Astrocyte of the spinal cord (primary cell): ENCODE measurements at regions not wholly inside any gene's neighbourhood (a gene's known extent, or its start where the extent isn't known, plus 50 kb on each side); places are given as distances from the start of the nearest gene placed in this dataset.

Source experiments
- DNase-seq: peaks from one replicate; pipeline ENCODE4 v3.0.0; 2011; ENCODE audit warnings: low read depth, low spot score
- H3K4me3 ChIP-seq: 2 replicates; pipeline ENCODE4 v1.5.1; 2011; ENCODE audit warnings: low read depth, mild to moderate bottlenecking, low read length, moderate library complexity
- CTCF ChIP-seq: IDR thresholded peaks from 2 replicates; pipeline ENCODE4 v1.5.1; 2012; ENCODE audit warnings: low read depth, mild to moderate bottlenecking, low read length, inconsistent platforms
- in situ Hi-C: cut with HindIII; loops from 2 replicates; pipeline ENCODE4 v1.10.0; 2017; ENCODE audit warnings: low sequenced_read_pairs

GRCh38 chr15:31579976-31580375 is 253.3 kb downstream of the KLF13 start:
- DNase-seq, result no peak
- in situ Hi-C loops, result no loop called here
- TF ChIP-seq CTCF, result no peak
- H3K4me3 ChIP-seq, result no peak overlapping the region

- no peak for DNase-seq
- no peak for TF ChIP-seq CTCF
- no peak overlapping the region for H3K4me3 ChIP-seq
- in situ Hi-C loops, result no loop called here
Observed at GRCh38 chr15:31584195-31584594, 257.6 kb downstream of the KLF13 start.

GRCh38 chr15:31585240-31585639 is 258.6 kb downstream of the KLF13 start:
- no peak for DNase-seq
- no peak for TF ChIP-seq CTCF
- in situ Hi-C loops, result no loop called here
- no peak overlapping the region for H3K4me3 ChIP-seq

GRCh38 chr15:31586841-31587240 is 260.2 kb downstream of the KLF13 start:
- in situ Hi-C loops, result no loop called here
- no peak for TF ChIP-seq CTCF
- DNase-seq, result no peak
- no peak overlapping the region for H3K4me3 ChIP-seq

GRCh38 chr15:31587583-31587982 is 260.9 kb downstream of the KLF13 start:
- in situ Hi-C loops, result no loop called here
- H3K4me3 ChIP-seq, result no peak overlapping the region
- TF ChIP-seq CTCF, result no peak
- no peak for DNase-seq

GRCh38 chr15:31590609-31591008 is 264.0 kb downstream of the KLF13 start:
- in situ Hi-C loops, result no loop called here
- no peak overlapping the region for H3K4me3 ChIP-seq
- TF ChIP-seq CTCF, result no peak
- no peak for DNase-seq

GRCh38 chr15:31591908-31592307 is 265.3 kb downstream of the KLF13 start:
- H3K4me3 ChIP-seq, result no peak overlapping the region
- in situ Hi-C loops, result no loop called here
- no peak for DNase-seq
- TF ChIP-seq CTCF, result no peak
